ENCODE measurements at regions not wholly inside any gene's neighbourhood (a gene's known extent, or its start where the extent isn't known, plus 50 kb on each side); places are given as distances from the start of the nearest gene placed in this dataset.

GRCh38 chr14:76974365-76974764 lies 54.1 kb downstream of the IRF2BPL start:
- no peaks in the 10 kb centered on the region for H3K36me3 ChIP-seq (ENCODE audit: control insufficient read depth in 1 of 2, insufficient read depth in 2 of 2, low read length in 2 of 2)
- H3K4me3 ChIP-seq (replicated peaks in 1 of 2; ENCODE audit: low read depth in 1 of 2, low read length in 2 of 2): no peak overlapping the region
- peaks cover 11 to 20% of the 10 kb centered on the region in 2 experiments; a peak in 3 of 4 replicates for H3K4me1 ChIP-seq (ENCODE audit: control insufficient read depth in 1 of 2, insufficient read depth in 2 of 2, low read length in 2 of 2)
- H4K20me1 ChIP-seq (ENCODE audit: insufficient read depth): no peaks in the 10 kb centered on the region
- BruUV-seq (replicated peaks): no TSS peak
- H3K4me2 ChIP-seq (ENCODE audit: low read length): no peak overlapping the region
- no peak overlapping the region for H3K27ac ChIP-seq (ENCODE audit: low read depth, low read length)
- H3K27me3 ChIP-seq (ENCODE audit: insufficient read depth, low read length): no peaks in the 10 kb centered on the region
- no peak overlapping the region for H2AFZ ChIP-seq (ENCODE audit: low read depth, low read length, poor library complexity, severe bottlenecking)
- ChIA-PET CTCF (no interaction called here), POLR2A (interaction anchor here (1.0 kb wide), 1 partner anchor 13 kb away, joined by 4 read pairs; no protein-coding TSS in a partner anchor), RAD21 (ENCODE audit: low non-redundant PET in 1 of 2, low total read pairs in 2 of 2, uncharacterized antibody in 2 of 2, unreplicated experiment in 2 of 2) (no interaction called here)
- H3K9me3 ChIP-seq (ENCODE audit: control insufficient read depth in 1 of 2, insufficient read depth in 1 of 2, low read depth in 1 of 2, low read length in 2 of 2): no peaks in the 10 kb centered on the region
- no peaks in the 10 kb centered on the region for H3K79me2 ChIP-seq (ENCODE audit: insufficient read depth, low read length)
- intact Hi-C loops (cut with micrococcal nuclease): no loop called here
- no peaks in the 10 kb centered on the region for H3K9me2 ChIP-seq (ENCODE audit: insufficient read depth)
- H3K9ac ChIP-seq (ENCODE audit: low read length): no peak overlapping the region
- no peak for DNase-seq (ENCODE audit: low read depth, low spot score)
- ATAC-seq: no peak
- TF ChIP-seq CTCF (IDR thresholded peaks at IDR 0.05 in 2 of 3, conservative IDR thresholded peaks at IDR 0.05 in 1 of 3; ENCODE audit: borderline replicate concordance in 1 of 3, insufficient read depth in 1 of 3, low read depth in 2 of 3, low read length in 2 of 3): no peak
- TF ChIP-seq ZFX (IDR thresholded peaks at IDR 0.05): no peak
- TF ChIP-seq EZH2phosphoT487 (IDR thresholded peaks at IDR 0.05; ENCODE audit: borderline replicate concordance): no peak

GRCh38 chr14:76971549-76971948 lies 57.0 kb downstream of the IRF2BPL start:
- DNase-seq (ENCODE audit: low read depth, low spot score) (no peak), ATAC-seq (no peak)
- RAD21 ChIA-PET (ENCODE audit: low non-redundant PET in 1 of 2, low total read pairs in 2 of 2, uncharacterized antibody in 2 of 2, unreplicated experiment in 2 of 2): interaction anchor here in 1 of 2 experiments (0.7 kb wide), 1 partner anchor 35 kb away, joined by 5 read pairs; no protein-coding TSS in a partner anchor
- CTCF ChIA-PET: interaction anchor here (1.0 kb wide), 1 partner anchor 99 kb away, joined by 3 read pairs; no protein-coding TSS in a partner anchor
- Histone ChIP-seq H3K4me1 (ENCODE audit: control insufficient read depth in 1 of 2, insufficient read depth in 2 of 2, low read length in 2 of 2) (peaks cover 15 to 19% of the 10 kb centered on the region in 2 experiments; a peak in 2 of 4 replicates), H3K27ac (ENCODE audit: low read depth, low read length) (no peak overlapping the region), H4K20me1 (ENCODE audit: insufficient read depth) (no peaks in the 10 kb centered on the region), H3K4me2 (ENCODE audit: low read length) (no peak overlapping the region), H3K79me2 (ENCODE audit: insufficient read depth, low read length) (no peaks in the 10 kb centered on the region), H2AFZ (ENCODE audit: low read depth, low read length, poor library complexity, severe bottlenecking) (no peak overlapping the region), H3K9me3 (ENCODE audit: control insufficient read depth in 1 of 2, insufficient read depth in 1 of 2, low read depth in 1 of 2, low read length in 2 of 2) (no peaks in the 10 kb centered on the region), H3K9me2 (ENCODE audit: insufficient read depth) (no peaks in the 10 kb centered on the region), H3K4me3 (replicated peaks in 1 of 2; ENCODE audit: low read depth in 1 of 2, low read length in 2 of 2) (no peak overlapping the region), H3K36me3 (ENCODE audit: control insufficient read depth in 1 of 2, insufficient read depth in 2 of 2, low read length in 2 of 2) (no peaks in the 10 kb centered on the region), H3K27me3 (ENCODE audit: insufficient read depth, low read length) (no peaks in the 10 kb centered on the region), H3K9ac (ENCODE audit: low read length) (no peak overlapping the region)
- POLR2A ChIA-PET: no interaction called here
- BruUV-seq (replicated peaks): no TSS peak
- intact Hi-C loops (cut with micrococcal nuclease): no loop called here
- no peak for TF ChIP-seq CBX3 (IDR thresholded peaks at IDR 0.05; ENCODE audit: low read depth)
- TF ChIP-seq JUND (IDR thresholded peaks at IDR 0.05): no peak
- TF ChIP-seq ZFX (IDR thresholded peaks at IDR 0.05): no peak
- no peak for TF ChIP-seq ZNF274 (IDR thresholded peaks at IDR 0.05; ENCODE audit: low read depth, low read length)
- TF ChIP-seq POLR2AphosphoS5 (IDR thresholded peaks at IDR 0.05; ENCODE audit: low read depth, low read length): no peak
- TF ChIP-seq EGR1 (IDR thresholded peaks at IDR 0.05; ENCODE audit: low read depth): no peak
- no peak for TF ChIP-seq YY1 (IDR thresholded peaks at IDR 0.05; ENCODE audit: extremely low read depth, insufficient replicate concordance, low read depth, low read length)
- TF ChIP-seq SIN3A (IDR thresholded peaks at IDR 0.05; ENCODE audit: low read depth): no peak
- no peak for TF ChIP-seq REST (IDR thresholded peaks at IDR 0.05; ENCODE audit: low read depth)
- TF ChIP-seq CEBPB (IDR thresholded peaks at IDR 0.05; ENCODE audit: low read depth): no peak
- no peak for TF ChIP-seq EZH2phosphoT487 (IDR thresholded peaks at IDR 0.05; ENCODE audit: borderline replicate concordance)
- TF ChIP-seq CTCF (IDR thresholded peaks at IDR 0.05 in 2 of 3, conservative IDR thresholded peaks at IDR 0.05 in 1 of 3; ENCODE audit: borderline replicate concordance in 1 of 3, insufficient read depth in 1 of 3, low read depth in 2 of 3, low read length in 2 of 3): no peak
